SH-SY5Y (cell line): ENCODE measurements at regions not wholly inside any gene's neighbourhood (a gene's known extent, or its start where the extent isn't known, plus 50 kb on each side); places are given as distances from the start of the nearest gene placed in this dataset.

Experiments used
- GATA2 ChIP-seq: IDR thresholded peaks from 2 replicates; pipeline ENCODE4 v1.6.1; 2011; ENCODE audit warnings: mild to moderate bottlenecking, low read depth, low read length
- GATA3 ChIP-seq: IDR thresholded peaks from 2 replicates; pipeline ENCODE4 v1.6.1; 2011; ENCODE audit warnings: low read depth, mild to moderate bottlenecking, low read length, moderate library complexity

DNA sequence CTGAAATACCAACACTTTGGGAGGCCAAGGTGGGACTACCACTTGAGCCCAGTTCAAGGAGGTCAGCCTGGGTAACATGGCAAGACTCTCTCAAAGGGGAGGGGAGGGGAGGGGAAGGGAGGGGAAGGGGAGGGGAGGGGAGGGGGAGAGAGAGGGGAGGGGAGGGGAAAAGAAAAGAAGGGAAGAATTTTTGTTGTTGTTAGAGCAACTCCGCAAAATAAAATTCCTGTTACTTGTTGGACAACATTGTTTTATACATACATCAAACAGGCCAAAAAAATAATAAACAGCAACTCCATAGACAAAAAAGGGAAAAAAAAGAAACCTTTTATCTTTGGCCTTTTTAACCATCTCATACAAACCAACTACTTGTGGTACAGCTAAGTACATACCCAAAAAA, 57.3 kb upstream of the TRIM24 start:
- TF ChIP-seq GATA3 (no peak), GATA2 (no peak)
